Testis (tissue), 2 donors: ENCODE measurements at regions not wholly inside any gene's neighbourhood (a gene's known extent, or its start where the extent isn't known, plus 50 kb on each side); places are given as distances from the start of the nearest gene placed in this dataset.

Experiments used
- POLR2A ChIP-seq: fragments of 450-650 bp; IDR thresholded peaks from one replicate; pipeline ENCODE4 v1.6.1; 2017; ENCODE audit warnings: antibody characterized with exemption, mild to moderate bottlenecking, moderate library complexity
- TF ChIP-seq, protein P1 (sequence below), 3 experiments: fragments of 450-650 bp in 2 of 3; fragments of 200-600 bp in 1 of 3; sonication (generic) in 1 of 3; IDR thresholded peaks; one replicate each; pipeline ENCODE4 v1.5.1; 2016 to 2019; ENCODE audit warnings: antibody characterized with exemption in 3 of 3, mild to moderate bottlenecking in 2 of 3, moderate library complexity in 1 of 3

DNA sequence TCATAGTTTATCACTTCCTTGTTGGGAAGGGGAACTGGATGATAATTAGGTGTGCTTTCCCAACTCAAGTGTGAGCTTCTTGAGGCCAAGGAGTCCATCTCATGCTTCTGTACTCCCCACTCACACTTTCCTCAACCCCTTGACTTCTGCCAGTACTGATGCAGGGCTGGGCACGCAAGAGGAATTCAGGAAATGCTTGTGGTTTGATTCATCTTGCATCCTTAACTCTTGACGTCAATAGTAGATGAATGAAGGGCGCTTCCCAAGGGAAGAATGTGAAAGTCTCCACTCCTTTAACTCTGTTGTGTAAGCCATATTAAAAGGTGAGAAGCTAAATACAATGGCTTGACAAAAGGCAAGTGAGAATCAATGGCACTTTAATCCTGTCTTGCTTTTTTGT is 101.8 kb downstream of the AGTR2 start:
- TF ChIP-seq, protein P1, sequence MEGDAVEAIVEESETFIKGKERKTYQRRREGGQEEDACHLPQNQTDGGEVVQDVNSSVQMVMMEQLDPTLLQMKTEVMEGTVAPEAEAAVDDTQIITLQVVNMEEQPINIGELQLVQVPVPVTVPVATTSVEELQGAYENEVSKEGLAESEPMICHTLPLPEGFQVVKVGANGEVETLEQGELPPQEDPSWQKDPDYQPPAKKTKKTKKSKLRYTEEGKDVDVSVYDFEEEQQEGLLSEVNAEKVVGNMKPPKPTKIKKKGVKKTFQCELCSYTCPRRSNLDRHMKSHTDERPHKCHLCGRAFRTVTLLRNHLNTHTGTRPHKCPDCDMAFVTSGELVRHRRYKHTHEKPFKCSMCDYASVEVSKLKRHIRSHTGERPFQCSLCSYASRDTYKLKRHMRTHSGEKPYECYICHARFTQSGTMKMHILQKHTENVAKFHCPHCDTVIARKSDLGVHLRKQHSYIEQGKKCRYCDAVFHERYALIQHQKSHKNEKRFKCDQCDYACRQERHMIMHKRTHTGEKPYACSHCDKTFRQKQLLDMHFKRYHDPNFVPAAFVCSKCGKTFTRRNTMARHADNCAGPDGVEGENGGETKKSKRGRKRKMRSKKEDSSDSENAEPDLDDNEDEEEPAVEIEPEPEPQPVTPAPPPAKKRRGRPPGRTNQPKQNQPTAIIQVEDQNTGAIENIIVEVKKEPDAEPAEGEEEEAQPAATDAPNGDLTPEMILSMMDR (IDR thresholded peaks at IDR 0.05) = no peak
- no peak for TF ChIP-seq POLR2A
